ENCODE measurements at regions not wholly inside any gene's neighbourhood (a gene's known extent, or its start where the extent isn't known, plus 50 kb on each side); places are given as distances from the start of the nearest gene placed in this dataset.

DNA sequence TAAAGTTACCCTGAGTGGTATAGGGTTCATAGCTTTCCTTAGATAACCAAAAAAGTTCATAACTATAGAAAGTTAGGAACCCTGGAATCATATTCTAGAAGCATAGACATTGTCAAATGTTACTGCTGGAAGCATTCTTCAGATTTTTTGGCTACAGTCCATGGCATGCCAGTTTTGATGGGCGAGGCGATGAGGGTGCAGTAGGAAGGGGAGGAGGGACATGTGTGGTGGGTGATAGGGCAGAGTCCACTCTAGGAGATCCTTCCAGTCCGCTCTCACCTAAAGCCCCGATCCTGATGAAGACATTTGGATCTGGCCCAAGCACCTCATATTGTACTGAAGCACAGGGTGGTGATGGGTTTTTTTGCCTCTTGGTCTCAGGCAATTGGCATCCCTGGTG is 91.8 kb downstream of the HRH4 start:
- Histone ChIP-seq H3K4me1 (no peaks in the 10 kb centered on the region), H3K27ac (no peak overlapping the region), H3K36me3 (no peaks in the 10 kb centered on the region), H3K27me3 (no peaks in the 10 kb centered on the region), H3K9me3 (no peaks in the 10 kb centered on the region), H3K4me3 (no peak overlapping the region)
- DNase-seq (no peak), ATAC-seq (ENCODE audit: low FRiP score in 2 of 2) (peak in 1 of 2 donors; percentile 51)
- 52 to 71% methylated on average over 4 of the region's 4 CpGs for WGBS, 2 donors
- TF ChIP-seq POLR2AphosphoS5 (IDR thresholded peaks at IDR 0.05) (no peak), POLR2A (IDR thresholded peaks at IDR 0.05) (no peak)

DNA sequence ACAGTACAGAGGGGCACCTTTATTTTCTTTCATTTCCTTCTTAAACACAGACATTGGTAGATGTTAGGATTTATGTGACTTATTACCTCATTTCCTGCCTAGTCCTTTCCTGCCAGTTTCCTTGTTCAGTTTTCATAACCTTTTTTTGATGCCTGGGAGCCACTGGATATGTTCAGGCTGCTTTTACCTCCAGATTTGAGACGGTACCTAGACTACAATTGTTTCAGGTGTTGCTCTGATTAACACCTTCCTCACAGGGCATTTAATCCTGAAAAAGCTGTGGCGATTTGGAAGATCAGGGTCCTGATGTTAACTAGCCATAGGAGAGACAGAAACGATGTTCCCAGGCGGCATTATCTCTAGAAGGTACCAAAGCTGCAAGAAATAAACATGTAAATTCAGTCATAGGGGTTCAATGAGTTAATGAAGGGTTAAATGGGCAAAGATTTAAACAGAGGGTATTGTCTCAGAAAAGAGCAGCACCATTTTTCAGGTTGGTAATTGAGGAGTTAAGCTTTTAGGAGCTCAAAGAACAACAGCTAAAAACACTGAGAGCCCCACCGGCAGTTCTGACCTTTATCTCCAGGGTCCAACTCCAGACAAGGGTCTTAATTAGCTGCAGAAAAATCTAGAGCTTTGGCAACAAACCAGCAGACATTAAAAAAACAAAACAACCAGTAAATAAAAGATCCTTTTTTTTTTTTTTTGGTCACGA is 93.3 kb downstream of the HRH4 start:
- no peak for DNase-seq
- TF ChIP-seq EP300 (IDR thresholded peaks at IDR 0.05), result no peak
- TF ChIP-seq, protein P1, sequence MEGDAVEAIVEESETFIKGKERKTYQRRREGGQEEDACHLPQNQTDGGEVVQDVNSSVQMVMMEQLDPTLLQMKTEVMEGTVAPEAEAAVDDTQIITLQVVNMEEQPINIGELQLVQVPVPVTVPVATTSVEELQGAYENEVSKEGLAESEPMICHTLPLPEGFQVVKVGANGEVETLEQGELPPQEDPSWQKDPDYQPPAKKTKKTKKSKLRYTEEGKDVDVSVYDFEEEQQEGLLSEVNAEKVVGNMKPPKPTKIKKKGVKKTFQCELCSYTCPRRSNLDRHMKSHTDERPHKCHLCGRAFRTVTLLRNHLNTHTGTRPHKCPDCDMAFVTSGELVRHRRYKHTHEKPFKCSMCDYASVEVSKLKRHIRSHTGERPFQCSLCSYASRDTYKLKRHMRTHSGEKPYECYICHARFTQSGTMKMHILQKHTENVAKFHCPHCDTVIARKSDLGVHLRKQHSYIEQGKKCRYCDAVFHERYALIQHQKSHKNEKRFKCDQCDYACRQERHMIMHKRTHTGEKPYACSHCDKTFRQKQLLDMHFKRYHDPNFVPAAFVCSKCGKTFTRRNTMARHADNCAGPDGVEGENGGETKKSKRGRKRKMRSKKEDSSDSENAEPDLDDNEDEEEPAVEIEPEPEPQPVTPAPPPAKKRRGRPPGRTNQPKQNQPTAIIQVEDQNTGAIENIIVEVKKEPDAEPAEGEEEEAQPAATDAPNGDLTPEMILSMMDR (IDR thresholded peaks at IDR 0.05), result no peak
- no peak for TF ChIP-seq POLR2A (IDR thresholded peaks at IDR 0.05)
- no peak for TF ChIP-seq POLR2AphosphoS5 (IDR thresholded peaks at IDR 0.05)
- no peaks in the 10 kb centered on the region for H3K27me3 ChIP-seq
- no peaks in the 10 kb centered on the region for H3K36me3 ChIP-seq
- WGBS, 2 donors, result 49 to 52% methylated on average over 6 of the region's 6 CpGs
- no peak for ATAC-seq (ENCODE audit: low FRiP score in 2 of 2)
- no peak overlapping the region for H3K27ac ChIP-seq
- H3K4me3 ChIP-seq, result no peak overlapping the region
- H3K9me3 ChIP-seq, result no peaks in the 10 kb centered on the region
- H3K4me1 ChIP-seq, result no peaks in the 10 kb centered on the region

DNA sequence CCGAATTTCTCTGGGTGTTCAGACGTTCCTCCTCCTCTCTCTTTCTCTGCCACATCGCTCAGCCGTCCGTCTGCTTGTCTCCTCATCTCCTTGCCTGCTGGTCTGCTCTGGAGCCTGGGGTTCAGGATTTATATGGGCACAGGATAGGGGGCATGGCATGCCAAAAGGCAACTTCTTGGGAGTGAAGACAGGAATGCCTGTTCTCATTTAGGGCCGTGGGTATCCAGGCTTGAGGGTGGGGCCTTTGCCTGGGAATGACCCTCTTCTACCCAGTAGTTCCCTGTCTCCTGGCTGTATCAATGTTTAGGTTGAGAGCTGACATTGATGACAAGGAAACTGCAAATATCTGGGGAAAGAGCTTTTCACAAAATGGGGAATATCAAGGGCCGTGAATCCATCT is 98.0 kb downstream of the HRH4 start:
- ATAC-seq (ENCODE audit: low FRiP score in 2 of 2) (no peak), DNase-seq (no peak)
- Histone ChIP-seq H3K4me1 (no peaks in the 10 kb centered on the region), H3K9me3 (no peaks in the 10 kb centered on the region), H3K36me3 (no peaks in the 10 kb centered on the region), H3K4me3 (no peak overlapping the region), H3K27ac (no peak overlapping the region), H3K27me3 (no peaks in the 10 kb centered on the region)
- TF ChIP-seq POLR2A (IDR thresholded peaks at IDR 0.05) (no peak), POLR2AphosphoS5 (IDR thresholded peaks at IDR 0.05) (no peak), EP300 (IDR thresholded peaks at IDR 0.05) (no peak)
- TF ChIP-seq, protein P1 (IDR thresholded peaks at IDR 0.05), result no peak
- 73 to 76% methylated on average over 7 of the region's 7 CpGs for WGBS, 2 donors

DNA sequence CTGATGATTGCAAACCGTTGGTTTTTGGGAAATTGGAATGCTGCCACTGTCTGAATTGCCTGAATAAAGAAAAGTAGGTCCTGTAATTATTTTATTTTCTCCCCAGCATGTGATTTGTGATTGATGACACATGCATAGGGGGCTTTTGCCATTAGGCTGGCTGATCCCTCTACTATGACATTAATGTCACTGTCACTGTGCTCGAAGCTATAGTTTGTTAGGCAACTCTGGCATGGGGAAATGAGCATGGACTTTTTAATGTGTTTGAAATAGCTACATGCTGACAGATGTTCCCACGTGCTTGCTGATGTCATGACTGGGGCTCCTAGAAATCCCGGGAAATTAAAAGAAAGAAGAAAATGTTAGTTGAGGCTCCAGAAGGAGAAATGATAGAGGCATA is 99.1 kb downstream of the HRH4 start:
- no peaks in the 10 kb centered on the region for H3K27me3 ChIP-seq
- DNase-seq (no peak), ATAC-seq (ENCODE audit: low FRiP score in 2 of 2) (no peak)
- H3K36me3 ChIP-seq, result no peaks in the 10 kb centered on the region
- H3K4me1 ChIP-seq, result no peaks in the 10 kb centered on the region
- no peak overlapping the region for H3K4me3 ChIP-seq
- H3K9me3 ChIP-seq, result no peaks in the 10 kb centered on the region
- TF ChIP-seq, protein P1 (IDR thresholded peaks at IDR 0.05), result no peak
- no peak for TF ChIP-seq POLR2A (IDR thresholded peaks at IDR 0.05)
- TF ChIP-seq POLR2AphosphoS5 (IDR thresholded peaks at IDR 0.05), result no peak
- TF ChIP-seq EP300 (IDR thresholded peaks at IDR 0.05), result no peak
- WGBS, 2 donors, result 43 to 46% methylated on average over 4 of the region's 4 CpGs
- H3K27ac ChIP-seq, result no peak overlapping the region

DNA sequence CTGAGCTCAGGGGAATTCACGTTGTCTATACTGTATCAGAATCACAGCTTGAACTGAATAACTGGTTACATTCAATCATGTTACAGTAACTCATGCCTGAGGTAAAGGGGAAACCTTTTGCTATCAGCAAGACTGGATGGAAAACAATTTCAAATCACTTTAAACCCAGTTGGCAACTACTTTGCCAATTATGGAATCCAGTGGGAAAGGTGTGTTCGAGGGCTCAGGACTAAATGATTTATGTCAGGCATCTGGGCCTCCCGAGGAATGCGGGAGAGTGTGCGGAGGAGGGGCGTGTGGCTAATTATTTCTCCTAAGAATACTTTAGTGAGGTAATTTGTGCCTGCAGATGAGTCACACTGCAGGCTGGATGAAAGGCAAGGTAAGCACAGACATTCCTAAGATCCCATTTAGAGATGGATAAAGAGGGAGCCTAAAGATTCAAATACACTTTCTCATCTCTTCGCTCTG is 100.1 kb downstream of the HRH4 start:
- WGBS, 2 donors, result 55 to 72% methylated on average over 7 of the region's 7 CpGs
- H3K9me3 ChIP-seq, result no peaks in the 10 kb centered on the region
- no peaks in the 10 kb centered on the region for H3K36me3 ChIP-seq
- DNase-seq (no peak), ATAC-seq (ENCODE audit: low FRiP score in 2 of 2) (peak in 1 of 2 donors; percentile 74)
- no peak overlapping the region for H3K27ac ChIP-seq
- no peaks in the 10 kb centered on the region for H3K4me1 ChIP-seq
- TF ChIP-seq POLR2A (IDR thresholded peaks at IDR 0.05) (no peak), EP300 (IDR thresholded peaks at IDR 0.05) (no peak), POLR2AphosphoS5 (IDR thresholded peaks at IDR 0.05) (no peak)
- TF ChIP-seq, protein P1 (IDR thresholded peaks at IDR 0.05), result no peak
- H3K4me3 ChIP-seq, result no peak overlapping the region
- H3K27me3 ChIP-seq, result no peaks in the 10 kb centered on the region
